OCI-LY3 (cell line): ENCODE measurements at regions not wholly inside any gene's neighbourhood (a gene's known extent, or its start where the extent isn't known, plus 50 kb on each side); places are given as distances from the start of the nearest gene placed in this dataset.

Source experiments
- H2AFZ ChIP-seq: fragments of 200-600, 300-600 bp; shearing (Covaris generic); 2 replicates; pipeline ENCODE4 v1.6.0; 2014; ENCODE audit warnings: antibody characterized with exemption, low read depth, low read length
- H3K27ac ChIP-seq: fragments of 200-600, 300-600 bp; sonication (generic); 2 replicates; pipeline ENCODE4 v1.5.1; 2014; ENCODE audit warnings: mild to moderate bottlenecking, low read length, moderate library complexity, mixed read lengths
- H3K27me3 ChIP-seq: fragments of 200-600, 300-600 bp; sonication (generic); 2 replicates; pipeline ENCODE4 v1.6.1; 2014; ENCODE audit warnings: low read depth, low read length, mixed read lengths
- H3K36me3 ChIP-seq: fragments of 200-600, 300-600 bp; sonication (generic); replicated peaks from 2 replicates; pipeline ENCODE3; 2014; ENCODE audit warnings: low read depth, low read length, mixed read lengths
- H3K4me1 ChIP-seq: fragments of 300-600, 200-600 bp; sonication (generic); 2 replicates; pipeline ENCODE4 v1.6.1; 2014; ENCODE audit warnings: low read length, mixed read lengths
- H3K4me2 ChIP-seq: fragments of 200-600, 300-600 bp; sonication (generic); 2 replicates; pipeline ENCODE4 v1.6.1; 2014; ENCODE audit warnings: low read length, mixed read lengths
- H3K4me3 ChIP-seq: fragments of 300-600, 200-600 bp; sonication (generic); 2 replicates; pipeline ENCODE4 v1.5.1; 2014; ENCODE audit warnings: antibody characterized with exemption, mild to moderate bottlenecking, low read length, moderate library complexity
- H3K79me2 ChIP-seq: fragments of 300-600, 200-600 bp; shearing (Covaris generic); 2 replicates; pipeline ENCODE4 v1.6.1; 2014; ENCODE audit warnings: mild to moderate bottlenecking, low read length, mixed read lengths
- H3K9ac ChIP-seq: fragments of 300-600, 200-600 bp; shearing (Covaris generic); 2 replicates; pipeline ENCODE4 v1.6.0; 2014; ENCODE audit warnings: mild to moderate bottlenecking, low read length, moderate library complexity
- H3K9me3 ChIP-seq: fragments of 200-600, 300-600 bp; shearing (Covaris generic); 2 replicates; pipeline ENCODE4 v1.6.1; 2014; ENCODE audit warnings: low read length, mixed read lengths; ENCODE audit not compliant: insufficient read depth
- H4K20me1 ChIP-seq: fragments of 200-600, 300-600 bp; sonication (generic); 2 replicates; pipeline ENCODE4 v1.6.1; 2016; ENCODE audit warnings: low read length, mixed read lengths; ENCODE audit not compliant: insufficient read depth
- CTCF ChIP-seq: fragments of 200-600, 300-600 bp; sonication (generic); IDR thresholded peaks from 2 replicates; pipeline ENCODE4 v1.5.1; 2014; ENCODE audit warnings: antibody characterized with exemption, low read length, low read depth
- EZH2phosphoT487 ChIP-seq: fragments of 200-600 bp; shearing (Covaris generic); IDR thresholded peaks from 2 replicates; pipeline ENCODE4 v1.6.1; 2018; ENCODE audit warnings: antibody characterized with exemption, mixed run types, low read depth

GRCh38 chr14:94970941-94971730 is 186.2 kb downstream of the DICER1 start:
- Histone ChIP-seq H3K4me2 (no peak overlapping the region), H4K20me1 (no peaks in the 10 kb centered on the region), H3K27ac (no peak overlapping the region), H3K36me3 (no peaks in the 10 kb centered on the region), H3K27me3 (peaks cover 37% of the 10 kb centered on the region), H3K4me1 (no peaks in the 10 kb centered on the region), H3K9ac (no peak overlapping the region), H3K4me3 (no peak overlapping the region), H3K79me2 (no peaks in the 10 kb centered on the region), H2AFZ (no peak overlapping the region), H3K9me3 (no peaks in the 10 kb centered on the region)
- TF ChIP-seq EZH2phosphoT487: no peak
- no peak for TF ChIP-seq CTCF

GRCh38 chr14:94969766-94970165 is 187.6 kb downstream of the DICER1 start:
- Histone ChIP-seq H3K79me2 (no peaks in the 10 kb centered on the region), H3K9ac (no peak overlapping the region)
- TF ChIP-seq EZH2phosphoT487 (no peak), CTCF (no peak)

GRCh38 chr14:94966868-94967267 is 190.5 kb downstream of the DICER1 start:
- no peaks in the 10 kb centered on the region for H3K9me3 ChIP-seq
- H3K4me3 ChIP-seq: no peak overlapping the region
- H3K79me2 ChIP-seq: no peaks in the 10 kb centered on the region
- no peak overlapping the region for H2AFZ ChIP-seq
- no peak overlapping the region for H3K4me2 ChIP-seq
- H3K36me3 ChIP-seq: no peaks in the 10 kb centered on the region
- H3K27me3 ChIP-seq: peaks cover 36% of the 10 kb centered on the region; the same call in 1 of the 2 replicates
- H3K27ac ChIP-seq: no peak overlapping the region
- TF ChIP-seq CTCF: no peak
- no peak for TF ChIP-seq EZH2phosphoT487
- H3K4me1 ChIP-seq: no peaks in the 10 kb centered on the region
- no peaks in the 10 kb centered on the region for H4K20me1 ChIP-seq
- no peak overlapping the region for H3K9ac ChIP-seq

More at GRCh38 chr14:94969766-94970165, 187.6 kb downstream of the DICER1 start:
- no peak overlapping the region for H3K27ac ChIP-seq
- no peak overlapping the region for H3K4me3 ChIP-seq
- no peak overlapping the region for H2AFZ ChIP-seq
- no peaks in the 10 kb centered on the region for H3K4me1 ChIP-seq
- H3K36me3 ChIP-seq: no peaks in the 10 kb centered on the region
- H4K20me1 ChIP-seq: no peaks in the 10 kb centered on the region
- H3K9me3 ChIP-seq: no peaks in the 10 kb centered on the region
- H3K27me3 ChIP-seq: peaks cover 26% of the 10 kb centered on the region
- no peak overlapping the region for H3K4me2 ChIP-seq

GRCh38 chr14:94966344-94966743 is 191.0 kb downstream of the DICER1 start:
- no peaks in the 10 kb centered on the region for H3K9me3 ChIP-seq
- no peaks in the 10 kb centered on the region for H3K4me1 ChIP-seq
- H3K4me3 ChIP-seq: no peak overlapping the region
- TF ChIP-seq CTCF (no peak), EZH2phosphoT487 (no peak)
- peaks cover 35% of the 10 kb centered on the region; the same call in 1 of the 2 replicates for H3K27me3 ChIP-seq
- H4K20me1 ChIP-seq: no peaks in the 10 kb centered on the region
- no peaks in the 10 kb centered on the region for H3K36me3 ChIP-seq
- no peaks in the 10 kb centered on the region for H3K79me2 ChIP-seq
- H3K27ac ChIP-seq: no peak overlapping the region
- no peak overlapping the region for H3K4me2 ChIP-seq
- no peak overlapping the region for H2AFZ ChIP-seq
- no peak overlapping the region for H3K9ac ChIP-seq
